Retinal pigment epithelial cell (primary cell): ENCODE measurements at regions not wholly inside any gene's neighbourhood (a gene's known extent, or its start where the extent isn't known, plus 50 kb on each side); places are given as distances from the start of the nearest gene placed in this dataset.

Source experiments
- DNase-seq: peaks from one replicate; pipeline ENCODE4 v3.0.0-alpha.2; 2010; ENCODE audit warnings: low read depth
- H3K4me3 ChIP-seq: 2 replicates; pipeline ENCODE4 v1.5.1; 2011; ENCODE audit warnings: mild to moderate bottlenecking, low read length, control low read depth, moderate library complexity
- CTCF ChIP-seq: conservative IDR thresholded peaks from 2 replicates; pipeline ENCODE4 v1.5.1; 2011; ENCODE audit warnings: low read depth, low read length, control low read depth, inconsistent platforms

- no peak for DNase-seq
- no peak overlapping the region for H3K4me3 ChIP-seq
- TF ChIP-seq CTCF: no peak
Measured at GRCh38 chr2:17430326-17430725, 87.9 kb downstream of the RAD51AP2 start.

- TF ChIP-seq CTCF: no peak
- DNase-seq: no peak
- H3K4me3 ChIP-seq: no peak overlapping the region
Measured at GRCh38 chr2:17429130-17429529, 89.1 kb downstream of the RAD51AP2 start.

GRCh38 chr2:17427401-17427800, 90.8 kb downstream of the RAD51AP2 start:
- TF ChIP-seq CTCF: no peak
- no peak for DNase-seq
- no peak overlapping the region for H3K4me3 ChIP-seq

- DNase-seq: no peak
- no peak overlapping the region for H3K4me3 ChIP-seq
- TF ChIP-seq CTCF: no peak
Measured at GRCh38 chr2:17426743-17427142, 91.5 kb downstream of the RAD51AP2 start.

- no peak overlapping the region for H3K4me3 ChIP-seq
- TF ChIP-seq CTCF: no peak
- DNase-seq: no peak
Measured at GRCh38 chr2:17422061-17422460, 96.2 kb downstream of the RAD51AP2 start.

- no peak for TF ChIP-seq CTCF
- no peak overlapping the region for H3K4me3 ChIP-seq
- DNase-seq: no peak
Measured at GRCh38 chr2:17416884-17417391, 101.3 kb downstream of the RAD51AP2 start.

- H3K4me3 ChIP-seq: no peak overlapping the region
- DNase-seq: no peak
- TF ChIP-seq CTCF: no peak
Measured at GRCh38 chr2:17413036-17413435, 105.2 kb downstream of the RAD51AP2 start.
